HL-60 (cell line): ENCODE measurements at regions not wholly inside any gene's neighbourhood (a gene's known extent, or its start where the extent isn't known, plus 50 kb on each side); places are given as distances from the start of the nearest gene placed in this dataset.

Source experiments
- DNase-seq, 2 experiments: peaks; one replicate each; pipeline ENCODE4 v3.0.0-alpha.2; 2010 to 2020; ENCODE audit warnings: low read depth in 1 of 2, low spot score in 1 of 2
- H3K27ac ChIP-seq: fragments of 250-450 bp; sonication (Bioruptor Pico); replicated peaks from 2 replicates; pipeline ENCODE4 v1.5.1; 2020; ENCODE audit warnings: mild to moderate bottlenecking, moderate library complexity
- H3K27me3 ChIP-seq: fragments of 250-450 bp; sonication (Bioruptor Pico); 2 replicates; pipeline ENCODE4 v1.5.1; 2021; ENCODE audit warnings: mild to moderate bottlenecking, moderate library complexity; ENCODE audit not compliant: insufficient read depth, poor library complexity, severe bottlenecking
- H3K4me3 ChIP-seq: replicated peaks from 2 replicates; pipeline ENCODE4 v1.5.1; 2011; ENCODE audit warnings: mild to moderate bottlenecking, control low read depth, low read length; ENCODE audit not compliant: insufficient read depth
- GABPA ChIP-seq: IDR thresholded peaks from 2 replicates; pipeline ENCODE4 v1.6.1; 2012; ENCODE audit warnings: low read depth
- POLR2AphosphoS5 ChIP-seq: IDR thresholded peaks from 2 replicates; pipeline ENCODE4 v1.6.1; 2012; ENCODE audit warnings: low read depth
- SPI1 ChIP-seq: IDR thresholded peaks from 2 replicates; pipeline ENCODE4 v1.6.1; 2012; ENCODE audit warnings: low read depth, mild to moderate bottlenecking, borderline replicate concordance
- TF ChIP-seq, protein P1 (sequence below): IDR thresholded peaks from 2 replicates; pipeline ENCODE4 v1.6.1; 2012; ENCODE audit warnings: low read depth; ENCODE audit not compliant: insufficient replicate concordance
- TF ChIP-seq, protein P2 (sequence below): IDR thresholded peaks from one replicate; pipeline ENCODE4 v1.5.1; 2011; ENCODE audit warnings: low read length, control low read depth, inconsistent platforms; ENCODE audit not compliant: insufficient read depth

DNA sequence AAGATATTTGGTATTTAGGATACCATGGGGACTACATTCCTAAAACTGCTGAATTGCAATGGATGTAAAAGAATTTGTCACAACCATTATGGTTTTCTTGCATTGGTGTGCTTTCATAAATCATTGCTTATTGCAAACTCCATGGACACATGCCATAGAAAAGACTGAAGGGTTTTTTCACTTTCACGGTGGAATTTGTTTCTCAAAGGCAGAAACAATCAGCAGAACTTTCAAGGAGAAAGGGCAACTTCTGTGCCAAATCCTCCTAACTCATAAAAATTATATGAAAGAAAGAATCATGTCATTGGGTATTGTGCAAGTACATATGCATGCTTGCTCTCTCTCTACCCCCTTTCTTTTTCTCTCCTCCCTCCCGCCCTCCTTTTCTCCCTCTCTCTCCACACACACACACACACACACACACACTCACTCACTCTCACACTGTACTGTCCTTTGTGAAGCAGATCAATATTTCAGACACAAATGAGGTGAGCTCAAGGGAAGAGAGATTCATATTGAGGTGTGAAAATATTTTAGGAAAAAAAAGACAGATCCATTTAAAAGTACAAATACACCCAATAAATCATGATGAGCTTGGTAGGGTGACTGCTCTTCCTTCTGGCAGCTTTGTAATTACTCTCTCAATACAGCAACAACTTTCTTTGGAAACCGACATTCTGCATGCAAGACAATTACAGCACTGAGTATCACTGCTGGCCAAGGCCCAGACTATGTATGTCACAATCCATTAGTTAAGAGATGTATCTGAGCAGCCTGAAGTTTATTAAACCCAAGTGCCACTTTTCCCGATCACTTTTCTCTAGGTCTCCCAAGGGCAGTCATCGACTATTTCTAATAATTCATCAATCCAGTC is 492.6 kb downstream of the TUSC7 start:
- no peak for DNase-seq
- TF ChIP-seq POLR2AphosphoS5 (no peak), SPI1 (no peak), GABPA (no peak)
- TF ChIP-seq, protein P1, sequence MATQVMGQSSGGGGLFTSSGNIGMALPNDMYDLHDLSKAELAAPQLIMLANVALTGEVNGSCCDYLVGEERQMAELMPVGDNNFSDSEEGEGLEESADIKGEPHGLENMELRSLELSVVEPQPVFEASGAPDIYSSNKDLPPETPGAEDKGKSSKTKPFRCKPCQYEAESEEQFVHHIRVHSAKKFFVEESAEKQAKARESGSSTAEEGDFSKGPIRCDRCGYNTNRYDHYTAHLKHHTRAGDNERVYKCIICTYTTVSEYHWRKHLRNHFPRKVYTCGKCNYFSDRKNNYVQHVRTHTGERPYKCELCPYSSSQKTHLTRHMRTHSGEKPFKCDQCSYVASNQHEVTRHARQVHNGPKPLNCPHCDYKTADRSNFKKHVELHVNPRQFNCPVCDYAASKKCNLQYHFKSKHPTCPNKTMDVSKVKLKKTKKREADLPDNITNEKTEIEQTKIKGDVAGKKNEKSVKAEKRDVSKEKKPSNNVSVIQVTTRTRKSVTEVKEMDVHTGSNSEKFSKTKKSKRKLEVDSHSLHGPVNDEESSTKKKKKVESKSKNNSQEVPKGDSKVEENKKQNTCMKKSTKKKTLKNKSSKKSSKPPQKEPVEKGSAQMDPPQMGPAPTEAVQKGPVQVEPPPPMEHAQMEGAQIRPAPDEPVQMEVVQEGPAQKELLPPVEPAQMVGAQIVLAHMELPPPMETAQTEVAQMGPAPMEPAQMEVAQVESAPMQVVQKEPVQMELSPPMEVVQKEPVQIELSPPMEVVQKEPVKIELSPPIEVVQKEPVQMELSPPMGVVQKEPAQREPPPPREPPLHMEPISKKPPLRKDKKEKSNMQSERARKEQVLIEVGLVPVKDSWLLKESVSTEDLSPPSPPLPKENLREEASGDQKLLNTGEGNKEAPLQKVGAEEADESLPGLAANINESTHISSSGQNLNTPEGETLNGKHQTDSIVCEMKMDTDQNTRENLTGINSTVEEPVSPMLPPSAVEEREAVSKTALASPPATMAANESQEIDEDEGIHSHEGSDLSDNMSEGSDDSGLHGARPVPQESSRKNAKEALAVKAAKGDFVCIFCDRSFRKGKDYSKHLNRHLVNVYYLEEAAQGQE: no peak
- TF ChIP-seq, protein P2, sequence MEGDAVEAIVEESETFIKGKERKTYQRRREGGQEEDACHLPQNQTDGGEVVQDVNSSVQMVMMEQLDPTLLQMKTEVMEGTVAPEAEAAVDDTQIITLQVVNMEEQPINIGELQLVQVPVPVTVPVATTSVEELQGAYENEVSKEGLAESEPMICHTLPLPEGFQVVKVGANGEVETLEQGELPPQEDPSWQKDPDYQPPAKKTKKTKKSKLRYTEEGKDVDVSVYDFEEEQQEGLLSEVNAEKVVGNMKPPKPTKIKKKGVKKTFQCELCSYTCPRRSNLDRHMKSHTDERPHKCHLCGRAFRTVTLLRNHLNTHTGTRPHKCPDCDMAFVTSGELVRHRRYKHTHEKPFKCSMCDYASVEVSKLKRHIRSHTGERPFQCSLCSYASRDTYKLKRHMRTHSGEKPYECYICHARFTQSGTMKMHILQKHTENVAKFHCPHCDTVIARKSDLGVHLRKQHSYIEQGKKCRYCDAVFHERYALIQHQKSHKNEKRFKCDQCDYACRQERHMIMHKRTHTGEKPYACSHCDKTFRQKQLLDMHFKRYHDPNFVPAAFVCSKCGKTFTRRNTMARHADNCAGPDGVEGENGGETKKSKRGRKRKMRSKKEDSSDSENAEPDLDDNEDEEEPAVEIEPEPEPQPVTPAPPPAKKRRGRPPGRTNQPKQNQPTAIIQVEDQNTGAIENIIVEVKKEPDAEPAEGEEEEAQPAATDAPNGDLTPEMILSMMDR: no peak
- no peak overlapping the region for H3K27ac ChIP-seq
- no peaks in the 10 kb centered on the region for H3K27me3 ChIP-seq
- no peak overlapping the region for H3K4me3 ChIP-seq

- DNase-seq: no peak
- TF ChIP-seq GABPA (no peak), SPI1 (no peak)
- TF ChIP-seq, protein P2: no peak
- TF ChIP-seq, protein P1: no peak
- H3K4me3 ChIP-seq: no peak overlapping the region
- H3K27ac ChIP-seq: no peak overlapping the region
- H3K27me3 ChIP-seq: no peaks in the 10 kb centered on the region
Measured at GRCh38 chr3:117217355-117217754, 507.8 kb downstream of the TUSC7 start.

GRCh38 chr3:117217760-117218316 is 508.3 kb downstream of the TUSC7 start:
- H3K27me3 ChIP-seq: no peaks in the 10 kb centered on the region
- no peak overlapping the region for H3K4me3 ChIP-seq
- no peak for TF ChIP-seq POLR2AphosphoS5
- TF ChIP-seq SPI1: no peak
- TF ChIP-seq, protein P1: no peak
- TF ChIP-seq, protein P2: no peak
- no peak for TF ChIP-seq GABPA
- no peak overlapping the region for H3K27ac ChIP-seq
- DNase-seq: no peak
